ENCODE measurements at regions not wholly inside any gene's neighbourhood (a gene's known extent, or its start where the extent isn't known, plus 50 kb on each side); places are given as distances from the start of the nearest gene placed in this dataset.

DNA sequence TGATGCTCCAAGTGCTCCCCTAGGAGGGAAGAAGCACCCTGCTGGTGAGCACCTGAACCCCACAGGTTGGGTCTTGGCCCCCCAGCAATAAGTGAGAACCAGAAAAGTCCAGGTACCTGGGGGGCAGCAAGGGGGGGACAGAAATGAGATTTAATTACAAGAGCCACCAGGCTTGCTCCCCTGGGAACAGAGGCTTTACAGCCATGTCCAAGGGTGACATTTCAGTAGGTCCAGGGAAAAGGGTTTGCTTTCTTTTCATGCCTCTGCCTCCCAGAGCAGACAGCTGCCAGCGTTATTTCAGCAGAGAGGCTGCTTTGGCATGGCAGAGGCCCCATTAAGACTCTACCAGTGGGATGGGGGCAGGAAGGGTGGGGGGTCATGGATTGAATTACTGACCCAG is 437.7 kb downstream of the BUD13 start (continued):
- TF ChIP-seq, protein P1, sequence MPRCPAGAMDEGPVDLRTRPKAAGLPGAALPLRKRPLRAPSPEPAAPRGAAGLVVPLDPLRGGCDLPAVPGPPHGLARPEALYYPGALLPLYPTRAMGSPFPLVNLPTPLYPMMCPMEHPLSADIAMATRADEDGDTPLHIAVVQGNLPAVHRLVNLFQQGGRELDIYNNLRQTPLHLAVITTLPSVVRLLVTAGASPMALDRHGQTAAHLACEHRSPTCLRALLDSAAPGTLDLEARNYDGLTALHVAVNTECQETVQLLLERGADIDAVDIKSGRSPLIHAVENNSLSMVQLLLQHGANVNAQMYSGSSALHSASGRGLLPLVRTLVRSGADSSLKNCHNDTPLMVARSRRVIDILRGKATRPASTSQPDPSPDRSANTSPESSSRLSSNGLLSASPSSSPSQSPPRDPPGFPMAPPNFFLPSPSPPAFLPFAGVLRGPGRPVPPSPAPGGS (IDR thresholded peaks at IDR 0.05), result no peak
- TF ChIP-seq FOSL2 (IDR thresholded peaks at IDR 0.05) (no peak), FOSL2 (CRISPR knock-in tag; IDR thresholded peaks at IDR 0.05) (no peak)

DNA sequence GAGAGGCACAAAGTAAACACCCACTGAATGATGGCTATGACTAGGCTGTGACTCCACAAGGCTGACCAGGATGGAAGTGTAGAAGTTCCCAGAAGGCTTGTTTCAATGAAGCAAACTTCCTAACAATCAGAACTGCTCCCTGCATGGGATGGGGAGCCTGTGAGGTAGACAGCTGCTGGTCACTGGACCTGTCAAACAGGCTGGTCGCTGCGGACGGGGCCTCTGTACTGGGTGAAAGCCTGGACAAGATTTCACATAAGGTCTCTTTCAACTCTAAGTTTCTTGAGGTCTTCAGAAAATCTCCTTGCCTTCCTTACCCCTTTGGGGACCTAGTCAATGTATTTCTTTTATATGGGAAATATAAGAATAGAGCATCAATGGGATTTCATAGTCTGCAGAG is 438.2 kb downstream of the BUD13 start:
- FAIRE-seq (no peak), ATAC-seq (no peak), DNase-seq (ENCODE audit: low read depth in 1 of 2, low spot score in 1 of 2) (no peak)
- Histone ChIP-seq H3K4me3 (no peak overlapping the region), H3K27ac (no peak overlapping the region), H3K4me2 (no peak overlapping the region), H3K4me1 (no peaks in the 10 kb centered on the region), H3K9me3 (no peaks in the 10 kb centered on the region)
- POLR2A ChIA-PET, result no interaction called here
- 8% methylated on average over 3 of the region's 3 CpGs for WGBS (ENCODE audit: missing lambda C conversion rate)
- TF ChIP-seq, protein P2, sequence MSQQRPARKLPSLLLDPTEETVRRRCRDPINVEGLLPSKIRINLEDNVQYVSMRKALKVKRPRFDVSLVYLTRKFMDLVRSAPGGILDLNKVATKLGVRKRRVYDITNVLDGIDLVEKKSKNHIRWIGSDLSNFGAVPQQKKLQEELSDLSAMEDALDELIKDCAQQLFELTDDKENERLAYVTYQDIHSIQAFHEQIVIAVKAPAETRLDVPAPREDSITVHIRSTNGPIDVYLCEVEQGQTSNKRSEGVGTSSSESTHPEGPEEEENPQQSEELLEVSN (IDR thresholded peaks at IDR 0.05; ENCODE audit: borderline replicate concordance, low read depth), result no peak
- TF ChIP-seq, protein P3, sequence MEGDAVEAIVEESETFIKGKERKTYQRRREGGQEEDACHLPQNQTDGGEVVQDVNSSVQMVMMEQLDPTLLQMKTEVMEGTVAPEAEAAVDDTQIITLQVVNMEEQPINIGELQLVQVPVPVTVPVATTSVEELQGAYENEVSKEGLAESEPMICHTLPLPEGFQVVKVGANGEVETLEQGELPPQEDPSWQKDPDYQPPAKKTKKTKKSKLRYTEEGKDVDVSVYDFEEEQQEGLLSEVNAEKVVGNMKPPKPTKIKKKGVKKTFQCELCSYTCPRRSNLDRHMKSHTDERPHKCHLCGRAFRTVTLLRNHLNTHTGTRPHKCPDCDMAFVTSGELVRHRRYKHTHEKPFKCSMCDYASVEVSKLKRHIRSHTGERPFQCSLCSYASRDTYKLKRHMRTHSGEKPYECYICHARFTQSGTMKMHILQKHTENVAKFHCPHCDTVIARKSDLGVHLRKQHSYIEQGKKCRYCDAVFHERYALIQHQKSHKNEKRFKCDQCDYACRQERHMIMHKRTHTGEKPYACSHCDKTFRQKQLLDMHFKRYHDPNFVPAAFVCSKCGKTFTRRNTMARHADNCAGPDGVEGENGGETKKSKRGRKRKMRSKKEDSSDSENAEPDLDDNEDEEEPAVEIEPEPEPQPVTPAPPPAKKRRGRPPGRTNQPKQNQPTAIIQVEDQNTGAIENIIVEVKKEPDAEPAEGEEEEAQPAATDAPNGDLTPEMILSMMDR (IDR thresholded peaks at IDR 0.05), result no peak
- TF ChIP-seq ZFP36 (IDR thresholded peaks at IDR 0.05; ENCODE audit: borderline replicate concordance, partially characterized antibody), result no peak
- no peak for TF ChIP-seq TP53 (CRISPR knock-in tag; IDR thresholded peaks at IDR 0.05)
- TF ChIP-seq PHF8 (IDR thresholded peaks at IDR 0.05; ENCODE audit: borderline replicate concordance, low read depth), result no peak
- no peak for TF ChIP-seq MAFK (IDR thresholded peaks at IDR 0.05; ENCODE audit: partially characterized antibody)
- no peak for TF ChIP-seq HOXB5 (CRISPR knock-in tag; IDR thresholded peaks at IDR 0.05)
- no peak for TF ChIP-seq ESRRA (IDR thresholded peaks at IDR 0.05; ENCODE audit: borderline replicate concordance, low read length)
- no peak for TF ChIP-seq FOXS1 (CRISPR knock-in tag; IDR thresholded peaks at IDR 0.05)
- TF ChIP-seq, protein P4, sequence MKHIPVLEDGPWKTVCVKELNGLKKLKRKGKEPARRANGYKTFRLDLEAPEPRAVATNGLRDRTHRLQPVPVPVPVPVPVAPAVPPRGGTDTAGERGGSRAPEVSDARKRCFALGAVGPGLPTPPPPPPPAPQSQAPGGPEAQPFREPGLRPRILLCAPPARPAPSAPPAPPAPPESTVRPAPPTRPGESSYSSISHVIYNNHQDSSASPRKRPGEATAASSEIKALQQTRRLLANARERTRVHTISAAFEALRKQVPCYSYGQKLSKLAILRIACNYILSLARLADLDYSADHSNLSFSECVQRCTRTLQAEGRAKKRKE (CRISPR knock-in tag; IDR thresholded peaks at IDR 0.05; ENCODE audit: low read depth), result no peak
- CTCF ChIA-PET, result no interaction called here

DNA sequence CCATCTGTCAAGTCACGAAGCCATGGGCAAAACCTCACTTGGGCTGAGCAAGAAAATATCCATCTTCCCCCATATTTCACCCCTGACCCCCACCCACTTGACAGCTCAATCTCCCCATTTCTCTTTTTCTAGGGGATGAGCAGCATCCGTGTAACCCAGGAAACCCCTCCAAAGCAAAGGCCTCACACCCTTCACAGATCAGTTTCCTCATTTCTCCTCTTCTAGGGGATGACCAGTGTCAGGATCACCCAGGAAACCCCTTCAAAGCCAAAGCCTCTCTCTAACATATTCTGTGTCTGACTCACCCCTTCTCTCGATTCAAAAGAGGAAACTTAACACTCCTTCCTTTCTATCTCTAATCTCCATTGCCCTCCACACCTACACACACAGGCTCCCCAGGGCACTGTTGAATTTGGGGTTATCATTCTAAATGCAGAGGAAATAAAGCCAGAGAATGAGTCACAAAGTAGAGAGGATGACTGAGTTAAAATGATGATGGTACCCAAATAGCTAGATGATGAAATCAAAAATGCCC is 439.7 kb downstream of the BUD13 start:
- ATAC-seq, result no peak
- TF ChIP-seq JUNB (IDR thresholded peaks at IDR 0.05) (no peak), RFX5 (IDR thresholded peaks at IDR 0.05) (no peak), EP300 (IDR thresholded peaks at IDR 0.05) (no peak), CHD2 (IDR thresholded peaks at IDR 0.05; ENCODE audit: low read length, partially characterized antibody) (no peak), MYC (IDR thresholded peaks at IDR 0.05; ENCODE audit: borderline replicate concordance, low read length) (no peak), CBX2 (IDR thresholded peaks at IDR 0.05; ENCODE audit: borderline replicate concordance, low read depth) (no peak), HOXB13 (CRISPR knock-in tag; IDR thresholded peaks at IDR 0.05; ENCODE audit: low read depth) (no peak), MAZ (IDR thresholded peaks at IDR 0.05; ENCODE audit: borderline replicate concordance, low read depth, low read length) (no peak), SREBF2 (IDR thresholded peaks at IDR 0.05) (no peak), NPAS2 (CRISPR knock-in tag; IDR thresholded peaks at IDR 0.05; ENCODE audit: borderline replicate concordance) (no peak), ZFP36 (IDR thresholded peaks at IDR 0.05; ENCODE audit: borderline replicate concordance, partially characterized antibody) (no peak), HDAC2 (IDR thresholded peaks at IDR 0.05) (no peak), NFE2L2 (conservative IDR thresholded peaks at IDR 0.05; ENCODE audit: low read length) (no peak)
- TF ChIP-seq, protein P5, sequence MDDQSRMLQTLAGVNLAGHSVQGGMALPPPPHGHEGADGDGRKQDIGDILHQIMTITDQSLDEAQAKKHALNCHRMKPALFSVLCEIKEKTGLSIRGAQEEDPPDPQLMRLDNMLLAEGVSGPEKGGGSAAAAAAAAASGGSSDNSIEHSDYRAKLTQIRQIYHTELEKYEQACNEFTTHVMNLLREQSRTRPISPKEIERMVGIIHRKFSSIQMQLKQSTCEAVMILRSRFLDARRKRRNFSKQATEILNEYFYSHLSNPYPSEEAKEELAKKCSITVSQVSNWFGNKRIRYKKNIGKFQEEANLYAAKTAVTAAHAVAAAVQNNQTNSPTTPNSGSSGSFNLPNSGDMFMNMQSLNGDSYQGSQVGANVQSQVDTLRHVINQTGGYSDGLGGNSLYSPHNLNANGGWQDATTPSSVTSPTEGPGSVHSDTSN (IDR thresholded peaks at IDR 0.05), result no peak
- TF ChIP-seq, protein P6, sequence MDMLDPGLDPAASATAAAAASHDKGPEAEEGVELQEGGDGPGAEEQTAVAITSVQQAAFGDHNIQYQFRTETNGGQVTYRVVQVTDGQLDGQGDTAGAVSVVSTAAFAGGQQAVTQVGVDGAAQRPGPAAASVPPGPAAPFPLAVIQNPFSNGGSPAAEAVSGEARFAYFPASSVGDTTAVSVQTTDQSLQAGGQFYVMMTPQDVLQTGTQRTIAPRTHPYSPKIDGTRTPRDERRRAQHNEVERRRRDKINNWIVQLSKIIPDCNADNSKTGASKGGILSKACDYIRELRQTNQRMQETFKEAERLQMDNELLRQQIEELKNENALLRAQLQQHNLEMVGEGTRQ (IDR thresholded peaks at IDR 0.05), result no peak
- TF ChIP-seq, protein P1 (IDR thresholded peaks at IDR 0.05), result no peak
- no peaks in the 10 kb centered on the region for H3K9me3 ChIP-seq
- H3K4me3 ChIP-seq, result no peak overlapping the region
- ChIA-PET POLR2A (no interaction called here), CTCF (no interaction called here)
- H3K27ac ChIP-seq, result no peak overlapping the region
- DNase-seq (ENCODE audit: low read depth in 1 of 2, low spot score in 1 of 2), result no peak
- H3K4me2 ChIP-seq, result no peak overlapping the region
- no peak for FAIRE-seq
- H3K4me1 ChIP-seq, result no peaks in the 10 kb centered on the region
- WGBS (ENCODE audit: missing lambda C conversion rate), result 6% methylated on average over 3 of the region's 3 CpGs
